ENCODE measurements at regions not wholly inside any gene's neighbourhood (a gene's known extent, or its start where the extent isn't known, plus 50 kb on each side); places are given as distances from the start of the nearest gene placed in this dataset.

- Histone ChIP-seq H3K27me3 (ENCODE audit: control insufficient read depth in 2 of 2, insufficient read depth in 2 of 2, low read length in 2 of 2) (no peaks in the 10 kb centered on the region), H3K4me3 (replicated peaks in 1 of 3; ENCODE audit: insufficient read depth in 1 of 3, low read depth in 1 of 3, low read length in 3 of 3) (no peak overlapping the region), H3K36me3 (ENCODE audit: control insufficient read depth in 2 of 2, extremely low read depth in 1 of 2, insufficient read depth in 2 of 2, low read length in 2 of 2) (no peaks in the 10 kb centered on the region), H3K9me3 (replicated peaks; ENCODE audit: control insufficient read depth, insufficient read depth, low read length) (peaks cover 4% of the 10 kb centered on the region), H2AFZ (ENCODE audit: low read depth, low read length) (no peak overlapping the region), H3K27ac (ENCODE audit: insufficient read depth, low read depth, low read length) (no peak overlapping the region), H3K4me1 (ENCODE audit: control insufficient read depth, extremely low read depth, insufficient read depth, low read length) (no peaks in the 10 kb centered on the region), H4K20me1 (replicated peaks; ENCODE audit: control insufficient read depth, extremely low read depth, insufficient read depth, low read length) (no peaks in the 10 kb centered on the region), H3K9ac (replicated peaks; ENCODE audit: extremely low read depth, insufficient read depth, low read length) (no peak overlapping the region), H3K4me2 (ENCODE audit: insufficient read depth, low read length) (no peak overlapping the region), H3K79me2 (ENCODE audit: control insufficient read depth, insufficient read depth, low read length) (no peaks in the 10 kb centered on the region), H3K9me1 (replicated peaks; ENCODE audit: control insufficient read depth, extremely low read depth, insufficient read depth, low read length) (no peaks in the 10 kb centered on the region)
- intact Hi-C loops (cut with micrococcal nuclease) (no loop called here), dilution Hi-C loops (cut with MboI; ENCODE audit: extremely low pct_ligation_motif_present, low sequenced_read_pairs) (no loop called here)
- FAIRE-seq, result no peak
- CTCF ChIA-PET, result no interaction called here
- no peak for DNase-seq (ENCODE audit: low read depth, low spot score)
- no TSS peak for BruUV-seq (replicated peaks)
- POLR2A ChIA-PET, result no interaction called here
- no peak for TF ChIP-seq MYC (IDR thresholded peaks at IDR 0.05; ENCODE audit: low read depth, low read length)
- TF ChIP-seq EZH2 (IDR thresholded peaks at IDR 0.05; ENCODE audit: borderline replicate concordance, low read depth, low read length, severe bottlenecking), result no peak
- no peak for TF ChIP-seq GATA2 (IDR thresholded peaks at IDR 0.05; ENCODE audit: insufficient read depth, insufficient read length, low read depth, low read length)
- TF ChIP-seq POLR2AphosphoS5 (IDR thresholded peaks at IDR 0.05; ENCODE audit: insufficient read depth, low read depth, low read length), result no peak
- no peak for TF ChIP-seq POLR2A (IDR thresholded peaks at IDR 0.05; ENCODE audit: low read depth, low read length)
Measured at GRCh38 chr2:128986867-128987268, 668.2 kb upstream of the HS6ST1 start.

DNA sequence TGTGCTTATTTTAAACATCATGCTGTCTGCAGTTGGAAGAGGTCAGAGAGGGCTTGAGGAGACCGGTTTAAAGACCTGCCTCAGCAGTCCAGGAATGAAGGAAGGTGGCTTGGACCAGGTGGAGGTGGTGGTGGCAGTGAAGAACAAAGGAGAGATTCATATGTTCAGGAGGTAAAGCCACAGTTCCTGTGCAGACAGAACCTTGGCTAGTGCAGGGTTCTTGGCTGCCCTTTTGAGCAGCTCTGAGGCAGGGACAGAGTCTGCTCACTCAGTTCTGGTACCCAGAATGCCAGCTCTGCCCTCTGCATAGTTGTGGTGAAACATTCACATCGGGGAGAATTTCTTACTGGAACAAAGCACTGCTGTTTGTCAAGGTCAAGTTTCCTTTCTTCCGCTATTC, 669.7 kb upstream of the HS6ST1 start:
- dilution Hi-C loops (cut with MboI; ENCODE audit: extremely low pct_ligation_motif_present, low sequenced_read_pairs) (no loop called here), intact Hi-C loops (cut with micrococcal nuclease) (no loop called here)
- Histone ChIP-seq H3K9me3 (replicated peaks; ENCODE audit: control insufficient read depth, insufficient read depth, low read length) (peaks cover 4% of the 10 kb centered on the region), H4K20me1 (replicated peaks; ENCODE audit: control insufficient read depth, extremely low read depth, insufficient read depth, low read length) (no peaks in the 10 kb centered on the region), H3K79me2 (ENCODE audit: control insufficient read depth, insufficient read depth, low read length) (no peaks in the 10 kb centered on the region), H3K9me1 (replicated peaks; ENCODE audit: control insufficient read depth, extremely low read depth, insufficient read depth, low read length) (no peaks in the 10 kb centered on the region), H3K9ac (replicated peaks; ENCODE audit: extremely low read depth, insufficient read depth, low read length) (no peak overlapping the region), H3K4me2 (ENCODE audit: insufficient read depth, low read length) (no peak overlapping the region), H3K36me3 (ENCODE audit: control insufficient read depth in 2 of 2, extremely low read depth in 1 of 2, insufficient read depth in 2 of 2, low read length in 2 of 2) (no peaks in the 10 kb centered on the region), H3K27ac (ENCODE audit: insufficient read depth, low read depth, low read length) (no peak overlapping the region), H3K4me3 (replicated peaks in 1 of 3; ENCODE audit: insufficient read depth in 1 of 3, low read depth in 1 of 3, low read length in 3 of 3) (no peak overlapping the region), H2AFZ (ENCODE audit: low read depth, low read length) (no peak overlapping the region), H3K27me3 (ENCODE audit: control insufficient read depth in 2 of 2, insufficient read depth in 2 of 2, low read length in 2 of 2) (no peaks in the 10 kb centered on the region), H3K4me1 (ENCODE audit: control insufficient read depth, extremely low read depth, insufficient read depth, low read length) (no peaks in the 10 kb centered on the region)
- FAIRE-seq, result no peak
- BruUV-seq (replicated peaks), result no TSS peak
- TF ChIP-seq POLR2A (IDR thresholded peaks at IDR 0.05; ENCODE audit: low read depth, low read length) (no peak), JUN (IDR thresholded peaks at IDR 0.05; ENCODE audit: borderline replicate concordance, insufficient read depth, insufficient read length, low read depth) (no peak), GATA2 (IDR thresholded peaks at IDR 0.05; ENCODE audit: insufficient read depth, insufficient read length, low read depth, low read length) (no peak), FOS (IDR thresholded peaks at IDR 0.05; ENCODE audit: borderline replicate concordance, insufficient read depth, low read length) (no peak), MYC (IDR thresholded peaks at IDR 0.05; ENCODE audit: low read depth, low read length) (no peak), EZH2 (IDR thresholded peaks at IDR 0.05; ENCODE audit: borderline replicate concordance, low read depth, low read length, severe bottlenecking) (no peak), POLR2AphosphoS5 (IDR thresholded peaks at IDR 0.05; ENCODE audit: insufficient read depth, low read depth, low read length) (no peak)
- TF ChIP-seq, protein P1, sequence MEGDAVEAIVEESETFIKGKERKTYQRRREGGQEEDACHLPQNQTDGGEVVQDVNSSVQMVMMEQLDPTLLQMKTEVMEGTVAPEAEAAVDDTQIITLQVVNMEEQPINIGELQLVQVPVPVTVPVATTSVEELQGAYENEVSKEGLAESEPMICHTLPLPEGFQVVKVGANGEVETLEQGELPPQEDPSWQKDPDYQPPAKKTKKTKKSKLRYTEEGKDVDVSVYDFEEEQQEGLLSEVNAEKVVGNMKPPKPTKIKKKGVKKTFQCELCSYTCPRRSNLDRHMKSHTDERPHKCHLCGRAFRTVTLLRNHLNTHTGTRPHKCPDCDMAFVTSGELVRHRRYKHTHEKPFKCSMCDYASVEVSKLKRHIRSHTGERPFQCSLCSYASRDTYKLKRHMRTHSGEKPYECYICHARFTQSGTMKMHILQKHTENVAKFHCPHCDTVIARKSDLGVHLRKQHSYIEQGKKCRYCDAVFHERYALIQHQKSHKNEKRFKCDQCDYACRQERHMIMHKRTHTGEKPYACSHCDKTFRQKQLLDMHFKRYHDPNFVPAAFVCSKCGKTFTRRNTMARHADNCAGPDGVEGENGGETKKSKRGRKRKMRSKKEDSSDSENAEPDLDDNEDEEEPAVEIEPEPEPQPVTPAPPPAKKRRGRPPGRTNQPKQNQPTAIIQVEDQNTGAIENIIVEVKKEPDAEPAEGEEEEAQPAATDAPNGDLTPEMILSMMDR (IDR thresholded peaks at IDR 0.05; ENCODE audit: extremely low read depth in 1 of 2, insufficient read depth in 1 of 2, low read depth in 1 of 2, low read length in 2 of 2), result no peak
- TF ChIP-seq, protein P2, sequence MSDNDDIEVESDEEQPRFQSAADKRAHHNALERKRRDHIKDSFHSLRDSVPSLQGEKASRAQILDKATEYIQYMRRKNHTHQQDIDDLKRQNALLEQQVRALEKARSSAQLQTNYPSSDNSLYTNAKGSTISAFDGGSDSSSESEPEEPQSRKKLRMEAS (IDR thresholded peaks at IDR 0.05; ENCODE audit: insufficient read depth, insufficient read length), result no peak
- ChIA-PET CTCF (no interaction called here), POLR2A (no interaction called here)
- no peak for DNase-seq (ENCODE audit: low read depth, low spot score)
